HG03045 (cell line): ENCODE measurements at regions not wholly inside any gene's neighbourhood (a gene's known extent, or its start where the extent isn't known, plus 50 kb on each side); places are given as distances from the start of the nearest gene placed in this dataset.

Source experiments
- ATAC-seq: cut with Tn5 transposase; IDR thresholded peaks from one replicate; pipeline ENCODE4 v1.9.1; 2021; ENCODE audit warnings: mild to moderate bottlenecking, moderate library complexity; ENCODE audit not compliant: unreplicated experiment

DNA sequence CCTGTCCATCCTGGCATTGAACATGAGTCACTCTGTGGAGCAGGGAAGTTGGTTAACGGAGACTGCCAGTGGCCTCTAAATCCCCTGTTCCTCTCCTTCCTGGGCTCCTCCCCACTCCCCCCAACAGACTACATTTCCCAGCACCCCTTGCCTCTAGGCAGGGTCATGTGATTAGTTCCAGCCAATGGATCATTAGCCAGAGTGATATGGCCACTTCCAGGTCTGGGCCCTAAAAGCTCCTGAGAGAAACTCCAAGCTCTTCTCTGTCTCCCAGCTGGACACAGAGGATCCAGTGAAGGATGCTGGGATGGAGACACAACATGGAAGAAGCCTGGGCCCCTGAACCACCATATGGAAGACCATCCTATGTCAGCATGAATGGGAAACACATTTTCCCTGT lies 54.4 kb upstream of the RFLNA start:
- no peak for ATAC-seq

DNA sequence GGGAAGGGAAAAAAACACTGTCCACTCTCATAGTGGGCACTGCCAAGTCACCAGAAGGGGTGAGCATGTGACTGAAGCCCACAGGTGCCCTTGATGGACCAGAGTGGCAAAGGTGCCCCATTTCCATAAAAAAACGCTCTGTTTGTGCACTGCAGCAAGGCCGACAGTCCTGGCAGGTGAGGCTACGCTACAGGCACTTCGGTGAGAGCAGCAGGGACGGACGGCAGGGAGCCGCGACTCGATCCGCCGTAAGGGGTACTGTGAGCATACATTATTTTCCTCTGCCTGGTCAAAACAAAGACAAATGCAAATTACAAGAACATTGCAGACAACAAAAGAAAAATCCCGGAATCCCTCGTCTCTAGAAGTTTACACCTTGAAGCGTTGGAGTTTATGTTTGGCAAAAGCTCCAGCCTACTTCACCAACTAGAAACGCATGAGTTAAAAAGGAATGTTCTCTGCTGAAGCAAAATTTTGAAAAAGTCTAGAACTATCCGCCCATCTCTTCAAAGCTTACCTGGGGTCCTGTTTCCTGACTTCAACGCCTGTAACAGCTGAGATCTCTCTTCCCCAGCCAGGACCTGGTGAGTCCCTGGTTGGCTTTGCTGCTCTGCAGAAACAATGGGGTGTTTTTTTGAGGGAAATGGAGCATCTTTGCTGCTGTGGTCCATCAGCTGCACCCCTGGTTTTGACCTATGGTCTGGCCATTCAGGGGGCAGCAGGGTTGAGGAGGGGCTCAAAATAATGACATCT lies 52.9 kb upstream of the RFLNA start:
- no peak for ATAC-seq

DNA sequence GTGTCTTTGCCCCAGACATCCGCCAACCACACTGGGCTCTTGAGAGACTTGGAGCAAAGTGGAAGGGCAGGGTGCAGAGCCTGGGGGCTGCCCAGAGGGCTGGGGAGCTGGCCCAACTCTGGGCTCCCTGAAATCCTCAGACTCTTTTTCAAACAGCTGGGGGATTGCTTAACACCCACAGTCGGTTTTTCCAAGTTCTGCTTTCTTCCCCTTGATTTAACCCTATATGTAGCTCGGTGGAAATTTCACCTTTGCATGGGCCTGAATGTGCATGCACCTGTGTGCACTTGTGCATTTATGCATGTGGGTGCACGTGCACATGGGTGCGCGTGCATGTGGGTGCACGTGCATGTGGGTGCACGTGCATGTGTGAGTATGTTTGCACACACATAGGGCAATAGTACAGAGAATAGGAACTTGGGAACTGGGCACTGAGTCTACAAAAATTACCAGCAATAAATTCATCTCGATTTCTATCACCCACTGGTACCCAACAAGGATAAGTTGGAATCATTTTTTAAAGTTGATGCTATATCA lies 52.3 kb upstream of the RFLNA start:
- no peak for ATAC-seq

DNA sequence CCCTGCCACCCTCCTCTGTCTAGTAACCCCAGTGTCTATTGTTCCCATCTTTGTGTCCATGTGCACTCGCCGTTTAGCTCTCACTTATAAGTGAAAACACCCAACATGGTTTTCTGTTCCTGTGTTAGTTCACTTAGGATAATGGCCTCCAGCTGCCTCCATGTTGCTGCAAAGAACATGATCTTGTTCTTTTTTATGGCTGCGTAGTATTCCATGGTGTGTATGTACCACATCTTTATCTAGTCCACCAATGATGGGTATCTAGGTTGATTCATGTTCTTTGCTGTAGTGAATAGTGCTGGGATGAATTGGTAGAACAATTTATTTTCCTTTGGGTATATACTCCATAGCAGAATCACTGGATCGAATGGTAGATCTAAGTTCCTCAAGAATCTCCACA lies 51.0 kb upstream of the RFLNA start:
- no peak for ATAC-seq
